GM21447 (cell line): ENCODE measurements at regions not wholly inside any gene's neighbourhood (a gene's known extent, or its start where the extent isn't known, plus 50 kb on each side); places are given as distances from the start of the nearest gene placed in this dataset.

Experiments used
- ATAC-seq: cut with Tn5 transposase; IDR thresholded peaks from one replicate; pipeline ENCODE4 v1.9.1; 2021; ENCODE audit not compliant: unreplicated experiment

GRCh38 chr11:8323161-8323935, 59.7 kb upstream of the LMO1 start:
- no peak for ATAC-seq

- ATAC-seq: no peak
Observed at GRCh38 chr11:8321876-8322275, 58.2 kb upstream of the LMO1 start.

GRCh38 chr11:8320076-8320475, 56.4 kb upstream of the LMO1 start:
- no peak for ATAC-seq

- ATAC-seq: no peak
Observed at GRCh38 chr11:8318536-8318935, 54.9 kb upstream of the LMO1 start.

- ATAC-seq: no peak
Observed at GRCh38 chr11:8317159-8317558, 53.5 kb upstream of the LMO1 start.

- no peak for ATAC-seq
Observed at GRCh38 chr11:8315954-8316353, 52.3 kb upstream of the LMO1 start.

- ATAC-seq: no peak
Observed at GRCh38 chr11:8315463-8315862, 51.8 kb upstream of the LMO1 start.

GRCh38 chr11:8314916-8315315, 51.2 kb upstream of the LMO1 start:
- ATAC-seq: no peak

GRCh38 chr11:8313504-8314090, 49.9 kb upstream of the LMO1 start:
- ATAC-seq: no peak
